Osteocyte (in vitro differentiated cells): ENCODE measurements at regions not wholly inside any gene's neighbourhood (a gene's known extent, or its start where the extent isn't known, plus 50 kb on each side); places are given as distances from the start of the nearest gene placed in this dataset.

Experiments used
- DNase-seq: peaks from one replicate; pipeline ENCODE4 v3.0.0; 2021; ENCODE audit warnings: mixed read lengths; ENCODE audit not compliant: unreplicated experiment; ENCODE audit errors: extremely low spot score
- H3K27ac Mint-ChIP-seq: one replicate; pipeline ENCODE4 v1.8.0; 2021; ENCODE audit warnings: mild to moderate bottlenecking, mixed read lengths; ENCODE audit not compliant: unreplicated experiment
- H3K27me3 Mint-ChIP-seq: one replicate; pipeline ENCODE4 v1.8.0; 2021; ENCODE audit warnings: mixed read lengths; ENCODE audit not compliant: unreplicated experiment
- H3K36me3 Mint-ChIP-seq: one replicate; pipeline ENCODE4 v1.8.0; 2021; ENCODE audit warnings: mixed read lengths; ENCODE audit not compliant: unreplicated experiment
- H3K4me1 Mint-ChIP-seq: one replicate; pipeline ENCODE4 v1.8.0; 2021; ENCODE audit warnings: mixed read lengths; ENCODE audit not compliant: unreplicated experiment
- H3K4me3 Mint-ChIP-seq: one replicate; pipeline ENCODE4 v1.8.0; 2021; ENCODE audit warnings: mild to moderate bottlenecking, moderate library complexity, mixed read lengths; ENCODE audit not compliant: unreplicated experiment
- H3K9me3 Mint-ChIP-seq: one replicate; pipeline ENCODE4 v1.8.0; 2021; ENCODE audit warnings: mixed read lengths; ENCODE audit not compliant: unreplicated experiment
- CTCF ChIP-seq: fragments of 200-600 bp; sonication (generic); IDR thresholded peaks from 2 replicates; pipeline ENCODE4 v1.5.0; 2021; ENCODE audit warnings: antibody characterized with exemption, mild to moderate bottlenecking, moderate library complexity

DNA sequence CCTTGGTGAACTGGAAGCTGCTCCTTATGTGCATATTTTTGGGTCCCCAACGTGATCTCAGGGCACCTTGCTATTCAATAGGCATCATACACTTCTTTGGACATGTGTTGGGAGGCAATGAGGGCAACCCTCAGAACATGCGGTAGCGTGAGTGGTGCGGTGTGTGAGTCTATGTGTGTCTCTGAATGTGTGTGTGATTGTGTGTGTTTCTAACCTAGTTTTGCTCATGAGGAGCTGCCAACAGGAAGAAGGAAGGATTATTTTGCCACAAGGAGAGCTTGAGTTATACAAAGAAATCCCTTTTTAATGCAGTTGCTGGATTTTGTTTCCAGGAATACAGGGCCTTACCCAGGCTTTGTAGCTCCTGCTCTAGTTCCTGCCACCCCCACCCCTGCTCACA lies 75.8 kb upstream of the ITGA6 start:
- Mint-ChIP-seq H3K36me3 (peaks cover 2% of the 10 kb centered on the region), H3K27me3 (peaks cover 4% of the 10 kb centered on the region), H3K4me3 (no peak overlapping the region), H3K4me1 (no peaks in the 10 kb centered on the region), H3K27ac (no peak overlapping the region), H3K9me3 (peaks cover 14% of the 10 kb centered on the region)
- no peak for TF ChIP-seq CTCF
- DNase-seq = no peak

- Mint-ChIP-seq H3K27ac (no peak overlapping the region), H3K27me3 (no peaks in the 10 kb centered on the region), H3K4me1 (no peaks in the 10 kb centered on the region), H3K36me3 (no peaks in the 10 kb centered on the region), H3K9me3 (no peaks in the 10 kb centered on the region), H3K4me3 (no peak overlapping the region)
- no peak for DNase-seq
- TF ChIP-seq CTCF = no peak
Observed at GRCh38 chr2:172354347-172354746, 73.0 kb upstream of the ITGA6 start.

DNA sequence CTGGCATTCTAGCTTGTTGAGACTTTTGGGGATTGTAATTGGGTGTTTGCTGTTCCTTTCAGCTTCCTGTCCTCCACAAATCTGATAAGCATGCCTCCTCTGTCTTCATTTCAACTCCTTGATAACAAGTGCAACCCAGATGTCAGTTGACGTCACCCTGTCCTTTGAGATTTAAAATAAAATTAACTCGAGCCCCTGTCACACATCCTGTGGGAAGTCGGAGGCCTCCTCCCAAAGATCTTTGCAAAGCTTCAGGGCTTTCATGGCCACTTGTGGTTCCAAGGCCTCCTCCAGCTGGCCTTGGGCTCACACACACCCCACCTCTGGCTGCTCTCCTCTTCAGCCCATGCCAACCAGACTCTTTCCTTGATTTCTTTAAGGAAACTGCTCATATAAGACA lies 69.9 kb upstream of the ITGA6 start:
- H3K4me1 Mint-ChIP-seq = no peaks in the 10 kb centered on the region
- no peaks in the 10 kb centered on the region for H3K36me3 Mint-ChIP-seq
- H3K9me3 Mint-ChIP-seq = no peaks in the 10 kb centered on the region
- DNase-seq = no peak
- no peak overlapping the region for H3K27ac Mint-ChIP-seq
- H3K27me3 Mint-ChIP-seq = no peaks in the 10 kb centered on the region
- no peak overlapping the region for H3K4me3 Mint-ChIP-seq
- TF ChIP-seq CTCF = no peak

GRCh38 chr2:172358691-172359556 lies 68.5 kb upstream of the ITGA6 start:
- DNase-seq = no peak
- Mint-ChIP-seq H3K4me3 (no peak overlapping the region), H3K27me3 (no peaks in the 10 kb centered on the region), H3K4me1 (no peaks in the 10 kb centered on the region), H3K27ac (no peak overlapping the region), H3K36me3 (no peaks in the 10 kb centered on the region), H3K9me3 (no peaks in the 10 kb centered on the region)
- TF ChIP-seq CTCF = no peak

GRCh38 chr2:172361360-172361759 lies 66.0 kb upstream of the ITGA6 start:
- H3K4me1 Mint-ChIP-seq = no peaks in the 10 kb centered on the region
- DNase-seq = no peak
- H3K36me3 Mint-ChIP-seq = no peaks in the 10 kb centered on the region
- TF ChIP-seq CTCF = no peak
- no peak overlapping the region for H3K27ac Mint-ChIP-seq
- no peaks in the 10 kb centered on the region for H3K27me3 Mint-ChIP-seq
- H3K4me3 Mint-ChIP-seq = no peak overlapping the region
- no peaks in the 10 kb centered on the region for H3K9me3 Mint-ChIP-seq
